Pancreas (tissue), 10 donors: ENCODE measurements at regions not wholly inside any gene's neighbourhood (a gene's known extent, or its start where the extent isn't known, plus 50 kb on each side); places are given as distances from the start of the nearest gene placed in this dataset.

ENCODE experiments used
- ATAC-seq, 4 donors: fragments of 200-7000 bp; cut with Tn5 transposase; one replicate each; pipeline versions ENCODE4 v1.8.0 to v1.9.1; 2020; ENCODE audit warnings: mild to moderate bottlenecking in 4 of 4, moderate library complexity in 4 of 4
- DNase-seq, 6 donors: peaks; one replicate each; pipeline ENCODE4 v3.0.0-alpha.2; 2020
- FAIRE-seq: peaks from 2 replicates; lab custom pipeline; 2012; peaks lifted over from hg19 to GRCh38; lab: Jason Lieb, UNC
- H3K27ac ChIP-seq, 4 donors: fragments of 200-600 bp; sonication (generic); 1 replicate in 3 of 4; 2 replicates in 1 of 4; pipeline versions ENCODE4 v1.5.0 to v1.8.0; 2020
- H3K27me3 ChIP-seq, 4 donors: fragments of 200-600 bp; one replicate each; pipeline ENCODE4 v1.8.0; 2021
- H3K36me3 ChIP-seq, 3 donors: fragments of 200-600 bp; sonication (generic) in 1 of 3; one replicate each; pipeline versions ENCODE4 v1.5.0 to v1.8.0; 2020 to 2021
- H3K4me1 ChIP-seq, 3 donors: fragments of 200-600 bp; one replicate each; pipeline ENCODE4 v1.8.0; 2021
- H3K4me3 ChIP-seq, 4 donors: fragments of 200-600 bp; sonication (generic) in 2 of 4; one replicate each; pipeline versions ENCODE4 v1.5.0 to v1.8.0; 2020 to 2021
- H3K9me3 ChIP-seq, 4 donors: fragments of 200-600 bp; one replicate each; pipeline ENCODE4 v1.8.0; 2021
- CTCF ChIP-seq, 4 donors: fragments of 200-600 bp; sonication (generic) in 3 of 4; IDR thresholded peaks; one replicate each; pipeline versions ENCODE4 v1.5.0 to v1.8.0; 2021; ENCODE audit warnings: antibody characterized with exemption in 4 of 4
- WGBS, 2 donors: extraction: QIAGEN DNeasy Blood & Tissue Kit; methylation state at CpG; one replicate each; pipeline ENCODE4 v1.1.7; 2013; 5-methylcytosine and 5-hydroxymethylcytosine counted together
- intact Hi-C, 3 donors: fragments of 100-400 bp; cut with DNase I; formaldehyde crosslinking; loops; one replicate each; pipeline versions ENCODE4 v1.11.1 to v1.14.2; 2022
- donor health status: healthy with polysubstance abuse.
- donor health status: DM: no; HTN: no; CAD: no; lungs with moderate emphysema.
- donor health status: DM: no; HTN: no; CAD: no.
- donor health status: control.
- donor health status: control.
- donor health status: Bipolar disorder and iron deficiency.
- donor health status: DM: yes; HTN: yes; CAD: no.
- donor health status: DM: no; HTN: no; CAD: no.
- donor health status: DM: no; HTN: no; CAD: no.
- donor health status: DM: yes; HTN: yes; CAD: no.

DNA sequence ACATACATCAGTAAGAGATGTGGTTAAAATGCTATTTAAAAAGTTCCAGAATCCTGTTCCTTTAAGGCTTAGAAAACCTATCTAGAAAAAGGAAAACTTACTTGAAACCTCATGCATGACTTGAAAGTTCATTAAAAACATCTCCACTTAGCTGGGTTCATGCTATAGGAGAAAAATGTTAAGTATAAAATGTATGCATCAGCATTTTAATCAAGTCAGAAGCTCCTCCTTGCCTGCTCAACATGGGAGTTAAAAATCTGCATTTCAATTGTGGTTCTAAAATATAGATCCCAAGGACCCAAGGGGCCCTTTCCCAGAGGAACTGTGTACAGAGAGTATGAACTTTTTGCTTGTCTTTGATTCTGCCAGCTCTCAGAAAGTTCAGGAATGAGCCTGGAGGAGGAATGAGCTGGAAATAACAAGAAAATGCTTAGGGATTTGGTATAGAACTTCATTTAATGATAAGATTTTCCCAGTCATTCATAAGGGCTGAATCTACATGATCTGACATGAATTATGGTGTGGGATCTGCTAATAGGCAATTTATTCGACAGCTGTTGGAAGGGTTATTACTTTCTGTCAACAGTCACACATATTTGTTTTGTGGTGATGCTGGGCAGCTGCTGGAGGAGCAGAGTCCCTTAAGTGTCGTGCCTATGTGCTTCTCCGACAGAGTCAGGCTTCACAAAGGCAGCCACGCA, 85.6 kb upstream of the MTPN start:
- ATAC-seq (no peak), DNase-seq (no peak), FAIRE-seq (no peak)
- H3K4me1 ChIP-seq, result no peaks in the 10 kb centered on the region
- no peaks in the 10 kb centered on the region for H3K36me3 ChIP-seq
- intact Hi-C loops, result no loop called here
- H3K4me3 ChIP-seq, result no peak overlapping the region
- H3K27ac ChIP-seq, result no peak overlapping the region
- WGBS, 2 donors, result 28% methylated on average over 4 of the region's 4 CpGs
- peaks cover 0 to 4% (median 0%) of the 10 kb centered on the region in 4 donors for H3K27me3 ChIP-seq
- TF ChIP-seq CTCF (IDR thresholded peaks at IDR 0.05), result no peak
- H3K9me3 ChIP-seq, result no peaks in the 10 kb centered on the region

DNA sequence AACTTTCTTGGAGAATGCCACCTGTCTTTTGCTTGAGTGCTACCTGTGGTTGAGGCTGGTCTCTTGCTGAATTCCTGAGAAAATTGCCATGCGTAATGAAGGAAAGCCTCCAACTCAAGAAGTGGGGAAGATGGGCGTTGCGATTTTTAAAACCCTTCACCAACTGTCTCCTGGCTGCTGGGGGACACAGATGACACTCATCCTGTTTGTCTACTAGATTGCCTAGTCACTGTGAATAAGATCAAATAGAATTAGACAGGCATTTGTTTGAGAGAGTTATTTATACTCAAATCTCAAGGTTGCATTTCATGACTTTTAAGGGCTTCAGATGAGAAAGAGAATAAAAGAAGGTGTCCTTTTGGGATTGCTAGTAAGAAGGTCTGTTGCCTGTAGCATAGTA, 84.3 kb upstream of the MTPN start:
- WGBS, 2 donors, result 73 to 85% methylated on average over 3 of the region's 3 CpGs
- FAIRE-seq (no peak), DNase-seq (no peak), ATAC-seq (no peak)
- Histone ChIP-seq H3K27ac (no peak overlapping the region), H3K4me3 (no peak overlapping the region), H3K4me1 (no peaks in the 10 kb centered on the region), H3K36me3 (no peaks in the 10 kb centered on the region), H3K27me3 (peaks cover 0 to 4% (median 0%) of the 10 kb centered on the region in 4 donors), H3K9me3 (no peaks in the 10 kb centered on the region)
- no peak for TF ChIP-seq CTCF (IDR thresholded peaks at IDR 0.05)
- intact Hi-C loops, result no loop called here

DNA sequence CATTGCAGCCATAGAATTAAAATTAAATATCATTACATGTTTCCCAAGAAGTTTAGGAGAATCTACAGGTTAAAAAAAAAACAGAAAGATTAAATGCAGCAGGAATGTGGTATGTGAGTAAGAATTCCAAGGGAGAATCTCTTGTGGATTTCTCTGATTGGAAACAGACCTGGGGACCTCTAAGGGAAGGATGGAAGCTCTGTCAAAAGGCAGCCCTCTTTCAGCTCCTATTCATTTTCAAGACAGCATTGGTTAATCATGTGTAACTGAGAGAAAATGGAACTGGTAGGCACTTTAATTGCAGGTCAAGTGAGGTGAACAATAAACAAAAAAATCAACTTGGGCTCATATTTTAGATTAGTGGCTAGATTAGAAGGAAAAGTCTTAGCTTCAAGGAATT, 81.4 kb upstream of the MTPN start:
- ATAC-seq (no peak), DNase-seq (no peak), FAIRE-seq (no peak)
- Histone ChIP-seq H3K9me3 (no peaks in the 10 kb centered on the region), H3K27ac (no peak overlapping the region), H3K4me1 (no peaks in the 10 kb centered on the region), H3K36me3 (no peaks in the 10 kb centered on the region), H3K4me3 (no peak overlapping the region), H3K27me3 (peaks cover 0 to 4% (median 0%) of the 10 kb centered on the region in 4 donors)
- intact Hi-C loops, result no loop called here
- no peak for TF ChIP-seq CTCF (IDR thresholded peaks at IDR 0.05)

GRCh38 chr7:136057509-136057908, 80.3 kb upstream of the MTPN start:
- Histone ChIP-seq H3K27me3 (peaks cover 0 to under 1% (median 0%) of the 10 kb centered on the region in 4 donors), H3K36me3 (no peaks in the 10 kb centered on the region), H3K4me1 (no peaks in the 10 kb centered on the region), H3K27ac (no peak overlapping the region), H3K9me3 (no peaks in the 10 kb centered on the region), H3K4me3 (no peak overlapping the region)
- 65 to 80% methylated on average over 6 of the region's 6 CpGs for WGBS, 2 donors
- FAIRE-seq, result no peak
- TF ChIP-seq CTCF (IDR thresholded peaks at IDR 0.05), result no peak
- DNase-seq, result no peak
- intact Hi-C loops, result no loop called here
- ATAC-seq, result no peak

GRCh38 chr7:136056651-136057231, 79.6 kb upstream of the MTPN start:
- DNase-seq, result no peak
- TF ChIP-seq CTCF (IDR thresholded peaks at IDR 0.05), result no peak
- FAIRE-seq, result no peak
- no peak for ATAC-seq
- 58 to 62% methylated on average over 6 of the region's 6 CpGs for WGBS, 2 donors
- Histone ChIP-seq H3K4me3 (no peak overlapping the region), H3K27ac (no peak overlapping the region), H3K4me1 (no peaks in the 10 kb centered on the region), H3K9me3 (no peaks in the 10 kb centered on the region), H3K27me3 (no peaks in the 10 kb centered on the region), H3K36me3 (no peaks in the 10 kb centered on the region)
- intact Hi-C loops, result no loop called here
